Omental fat pad (tissue), 3 donors: ENCODE measurements at regions not wholly inside any gene's neighbourhood (a gene's known extent, or its start where the extent isn't known, plus 50 kb on each side); places are given as distances from the start of the nearest gene placed in this dataset.

Source experiments
- ATAC-seq: fragments of 150-250 bp; one replicate; pipeline ENCODE4 v1.9.1; 2016; ENCODE audit warnings: mild to moderate bottlenecking, moderate library complexity; ENCODE audit not compliant: low FRiP score
- DNase-seq: peaks from one replicate; pipeline ENCODE4 v3.0.0-alpha.2; 2019; ENCODE audit warnings: low spot score
- TF ChIP-seq, protein P1 (sequence below), 3 donors: fragments of 450-650 bp; IDR thresholded peaks; one replicate each; pipeline ENCODE4 v1.5.1; 2016 to 2017; ENCODE audit warnings: antibody characterized with exemption in 3 of 3, mild to moderate bottlenecking in 3 of 3, moderate library complexity in 2 of 3

DNA sequence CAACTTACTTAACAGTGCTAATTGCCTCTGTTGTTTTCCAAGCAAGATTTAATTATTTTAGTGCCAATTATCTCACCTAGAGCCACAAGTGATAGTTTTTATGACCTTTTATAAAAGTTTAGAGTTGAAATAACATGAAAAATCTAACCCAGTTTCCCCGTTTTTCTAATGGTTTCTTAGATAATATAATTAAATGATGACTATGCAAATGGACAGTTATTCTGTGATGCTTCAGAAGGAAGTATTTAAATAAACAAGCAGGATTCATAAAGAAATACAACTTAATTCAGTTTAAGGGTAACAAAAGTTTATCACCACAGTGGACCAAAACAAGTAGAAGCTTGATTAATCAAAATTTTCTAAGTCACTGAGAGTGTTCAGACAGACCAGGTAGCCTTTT lies 721.2 kb upstream of the SOX9 start:
- TF ChIP-seq, protein P1, sequence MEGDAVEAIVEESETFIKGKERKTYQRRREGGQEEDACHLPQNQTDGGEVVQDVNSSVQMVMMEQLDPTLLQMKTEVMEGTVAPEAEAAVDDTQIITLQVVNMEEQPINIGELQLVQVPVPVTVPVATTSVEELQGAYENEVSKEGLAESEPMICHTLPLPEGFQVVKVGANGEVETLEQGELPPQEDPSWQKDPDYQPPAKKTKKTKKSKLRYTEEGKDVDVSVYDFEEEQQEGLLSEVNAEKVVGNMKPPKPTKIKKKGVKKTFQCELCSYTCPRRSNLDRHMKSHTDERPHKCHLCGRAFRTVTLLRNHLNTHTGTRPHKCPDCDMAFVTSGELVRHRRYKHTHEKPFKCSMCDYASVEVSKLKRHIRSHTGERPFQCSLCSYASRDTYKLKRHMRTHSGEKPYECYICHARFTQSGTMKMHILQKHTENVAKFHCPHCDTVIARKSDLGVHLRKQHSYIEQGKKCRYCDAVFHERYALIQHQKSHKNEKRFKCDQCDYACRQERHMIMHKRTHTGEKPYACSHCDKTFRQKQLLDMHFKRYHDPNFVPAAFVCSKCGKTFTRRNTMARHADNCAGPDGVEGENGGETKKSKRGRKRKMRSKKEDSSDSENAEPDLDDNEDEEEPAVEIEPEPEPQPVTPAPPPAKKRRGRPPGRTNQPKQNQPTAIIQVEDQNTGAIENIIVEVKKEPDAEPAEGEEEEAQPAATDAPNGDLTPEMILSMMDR (IDR thresholded peaks at IDR 0.05): no peak
- no peak for ATAC-seq
- no peak for DNase-seq

DNA sequence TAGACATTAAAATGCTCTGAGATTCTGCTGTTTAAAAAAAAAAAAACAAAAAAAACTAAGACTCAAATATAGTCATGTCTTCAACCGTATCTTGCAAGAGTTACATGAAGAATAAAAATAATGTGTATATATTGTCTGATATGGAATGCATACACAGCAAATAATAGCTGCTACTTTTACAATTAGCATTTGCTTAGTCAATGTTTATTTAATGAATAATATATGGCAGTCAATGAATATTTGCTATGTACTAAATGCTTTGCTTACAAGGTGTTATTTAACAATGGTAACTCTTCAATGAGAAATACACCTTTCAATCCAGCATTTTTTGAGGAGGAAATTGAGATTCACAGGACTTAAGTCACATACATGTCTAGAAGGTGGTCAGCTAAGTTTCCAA lies 718.8 kb upstream of the SOX9 start:
- DNase-seq (no peak), ATAC-seq (no peak)
- TF ChIP-seq, protein P1 (IDR thresholded peaks at IDR 0.05): no peak

DNA sequence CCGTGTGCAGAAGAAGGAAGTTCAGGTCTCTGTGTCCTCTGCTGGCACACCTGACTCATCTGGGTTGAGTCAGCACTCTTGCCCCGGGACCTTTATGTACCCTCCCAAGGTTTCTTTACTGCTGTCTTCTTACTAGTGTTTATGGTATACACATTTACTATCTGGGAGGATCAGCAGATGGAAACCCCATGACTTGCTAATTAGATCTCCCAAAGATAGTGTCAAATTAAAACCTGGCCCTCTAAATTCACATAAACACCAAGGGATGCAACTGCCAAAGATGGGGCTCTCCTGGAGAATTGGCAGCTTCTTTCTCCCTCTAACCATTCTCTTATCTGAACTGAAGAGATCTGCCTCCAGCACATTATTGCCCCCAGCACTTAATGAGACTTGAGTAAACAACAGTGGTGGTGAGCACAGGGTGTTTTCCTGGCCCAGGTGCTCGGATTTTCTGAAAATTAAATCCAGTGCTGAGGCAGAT lies 718.1 kb upstream of the SOX9 start:
- no peak for DNase-seq
- no peak for ATAC-seq
- TF ChIP-seq, protein P1 (IDR thresholded peaks at IDR 0.05): no peak

DNA sequence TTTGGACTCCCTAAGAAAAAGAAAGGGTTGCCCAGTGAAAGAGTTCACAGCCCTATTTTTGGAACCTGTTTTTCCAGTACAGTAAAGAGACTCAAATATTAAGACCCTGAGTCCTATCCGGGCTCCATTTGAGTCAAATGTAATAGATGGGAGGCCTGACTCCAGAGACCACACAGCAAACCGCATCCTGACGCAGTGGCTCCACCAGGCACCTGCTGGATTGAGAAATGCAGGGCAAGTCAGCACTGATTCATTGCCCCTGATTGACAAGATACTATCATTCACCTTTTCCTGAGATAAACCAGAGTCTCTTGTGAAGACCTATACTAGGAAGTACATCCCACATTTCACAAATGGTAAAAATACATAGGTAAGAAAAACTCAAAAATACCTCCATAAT lies 715.7 kb upstream of the SOX9 start:
- ATAC-seq (no peak), DNase-seq (no peak)
- TF ChIP-seq, protein P1 (IDR thresholded peaks at IDR 0.05): no peak

DNA sequence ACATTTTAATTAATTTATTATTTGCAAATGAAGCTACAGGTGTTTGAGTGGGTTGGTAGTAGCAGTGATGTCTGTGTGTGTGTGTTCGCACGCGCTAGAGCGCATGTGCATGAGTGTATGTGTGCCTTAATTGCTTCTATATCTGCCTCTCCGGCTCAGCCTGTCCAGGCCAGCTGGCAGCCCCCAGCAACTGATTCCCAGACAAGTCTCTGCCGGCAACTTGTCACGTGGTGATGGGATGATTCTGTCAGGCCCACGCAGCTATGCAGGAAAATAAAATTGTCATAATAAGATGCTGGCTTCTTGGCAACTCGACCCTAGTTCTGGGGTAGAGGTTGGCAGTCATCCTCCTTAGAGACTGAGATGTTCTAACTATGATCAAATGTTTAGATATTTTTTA lies 712.8 kb upstream of the SOX9 start:
- ATAC-seq (no peak), DNase-seq (no peak)
- TF ChIP-seq, protein P1 (IDR thresholded peaks at IDR 0.05): no peak

DNA sequence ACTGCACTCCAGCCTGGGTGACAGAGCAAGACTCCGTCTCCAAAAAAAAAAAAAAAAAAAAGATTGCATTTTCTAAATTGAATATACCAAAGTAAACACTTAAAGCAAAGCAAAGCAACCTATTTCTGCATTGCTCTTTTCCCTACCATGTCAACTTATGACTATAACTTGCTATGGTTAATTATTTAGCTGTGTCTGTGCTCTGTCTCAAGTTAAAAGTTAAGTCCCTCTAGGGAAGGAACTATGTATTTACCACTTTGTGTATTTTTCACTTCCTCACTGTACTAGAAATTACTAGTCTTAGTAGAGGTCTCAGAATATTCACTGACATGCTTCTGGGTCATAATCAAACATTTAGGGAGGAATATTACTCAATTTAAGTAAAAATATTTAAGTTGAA lies 711.7 kb upstream of the SOX9 start:
- no peak for DNase-seq
- ATAC-seq: no peak
- TF ChIP-seq, protein P1 (IDR thresholded peaks at IDR 0.05): no peak

DNA sequence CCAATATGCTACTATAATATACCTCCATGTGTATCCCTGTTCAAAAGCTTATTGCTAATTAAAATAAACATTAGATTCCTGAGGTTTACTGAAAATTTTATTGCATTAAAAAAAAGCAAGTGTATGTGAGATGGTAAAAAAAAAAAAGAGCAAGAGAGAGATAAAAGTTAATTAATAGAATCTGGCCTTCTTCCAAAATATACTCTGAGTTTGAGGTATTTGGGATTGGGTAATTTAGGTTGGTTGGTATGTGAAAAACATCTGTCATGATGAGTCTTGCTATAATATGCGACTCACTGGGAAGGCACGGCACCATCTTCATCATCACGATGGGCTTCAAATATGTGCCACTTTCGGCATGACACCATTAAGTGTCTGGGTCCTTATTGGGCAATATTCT lies 711.1 kb upstream of the SOX9 start:
- ATAC-seq: no peak
- TF ChIP-seq, protein P1 (IDR thresholded peaks at IDR 0.05): no peak
- DNase-seq: no peak
